K562 (cell line): ENCODE measurements at regions not wholly inside any gene's neighbourhood (a gene's known extent, or its start where the extent isn't known, plus 50 kb on each side); places are given as distances from the start of the nearest gene placed in this dataset.

ENCODE experiments used
- ATAC-seq: fragments of 200-7000 bp; cut with Tn5 transposase; 3 replicates; pipeline ENCODE4 v1.9.1; 2020; ENCODE audit warnings: moderate library complexity
- BruUV-seq: library from RNA; stranded (reverse); fragments of 400-500 nt; replicated peaks from 2 replicates; lab custom pipeline; 2021; lab: Mats Ljungman, UMichigan
- CTCF ChIA-PET: fragments of 300-600 bp; formaldehyde crosslinking; extraction: SDS; loops from one replicate; lab custom pipeline; 2021; ENCODE audit warnings: low intra/inter-chr PET ratio; lab: Yijun Ruan, JAX
- POLR2A ChIA-PET: fragments of 300-600, 350-650 bp; sonication (Branson Sonifier 250); formaldehyde crosslinking; extraction: SDS; loops from one replicate; lab custom pipeline; 2021; ENCODE audit warnings: antibody characterized with exemption, inconsistent platforms; lab: Yijun Ruan, JAX
- DNase-seq, 4 experiments: peaks; one replicate each; pipeline versions ENCODE4 v3.0.0 to v3.0.0-alpha.2; 2011 to 2018; ENCODE audit warnings: low spot score in 3 of 4, mixed read lengths in 3 of 4; ENCODE audit errors: extremely low read depth in 1 of 4
- FAIRE-seq: peaks from 2 replicates; lab custom pipeline; 2011; peaks lifted over from hg19 to GRCh38; lab: Jason Lieb, UNC
- H2AFZ ChIP-seq: 2 replicates; pipeline ENCODE4 v1.6.0; 2011; ENCODE audit warnings: low read depth, low read length, control low read depth, inconsistent platforms
- H3K27ac ChIP-seq: fragments of 200-600 bp; 3 replicates; pipeline ENCODE4 v1.8.0; 2011; ENCODE audit warnings: low read depth, mild to moderate bottlenecking, control low read depth, inconsistent platforms, low read length, moderate library complexity, mixed read lengths; ENCODE audit errors: extremely low read depth
- H3K27me3 ChIP-seq, 2 experiments: fragments of 300-600 bp in 1 of 2; 2 replicates in 1 of 2; 3 replicates in 1 of 2; pipeline versions ENCODE4 v1.6.0 to v1.8.0; 2011; ENCODE audit warnings: inconsistent platforms in 2 of 2, low read length in 2 of 2, mild to moderate bottlenecking in 1 of 2, mixed read lengths in 1 of 2, moderate library complexity in 1 of 2; ENCODE audit not compliant: control insufficient read depth in 2 of 2, insufficient read depth in 2 of 2
- H3K36me3 ChIP-seq: fragments of 300-600 bp; 3 replicates; pipeline ENCODE4 v1.8.0; 2011; ENCODE audit warnings: mild to moderate bottlenecking, low read length, inconsistent platforms; ENCODE audit not compliant: control insufficient read depth, insufficient read depth
- H3K4me1 ChIP-seq, 2 experiments: fragments of 200-600 bp in 1 of 2; replicated peaks in 1 of 2; 2 replicates in 1 of 2; 3 replicates in 1 of 2; pipeline versions ENCODE4 v1.5.1 to v1.8.0; 2011; ENCODE audit warnings: inconsistent platforms in 2 of 2, low read length in 2 of 2, mild to moderate bottlenecking in 1 of 2, mixed read lengths in 1 of 2, moderate library complexity in 1 of 2; ENCODE audit not compliant: control insufficient read depth in 2 of 2, insufficient read depth in 2 of 2
- H3K4me2 ChIP-seq: 2 replicates; pipeline ENCODE4 v1.6.1; 2011; ENCODE audit warnings: low read length, control low read depth, inconsistent platforms, mixed read lengths; ENCODE audit not compliant: insufficient read depth
- H3K4me3 ChIP-seq: fragments of 200-600 bp; sonication (generic), shearing (Covaris generic); 2 replicates; pipeline ENCODE4 v1.5.1; 2016; ENCODE audit warnings: control low read depth, inconsistent platforms
- H3K79me2 ChIP-seq: fragments of 200-600 bp; 3 replicates; pipeline ENCODE4 v1.8.0; 2011; ENCODE audit warnings: low read length, inconsistent platforms; ENCODE audit not compliant: control insufficient read depth, insufficient read depth
- H3K9ac ChIP-seq, 2 experiments: 2 replicates each; pipeline versions ENCODE4 v1.6.0 to v1.6.1; 2011; ENCODE audit warnings: low read depth in 2 of 2, low read length in 2 of 2, control low read depth in 1 of 2, inconsistent platforms in 1 of 2, mild to moderate bottlenecking in 1 of 2, mixed read lengths in 1 of 2; ENCODE audit not compliant: insufficient read depth in 1 of 2
- H3K9me1 ChIP-seq: one replicate; pipeline ENCODE4 v1.6.0; 2011; ENCODE audit warnings: inconsistent platforms, mild to moderate bottlenecking, low read length, moderate library complexity; ENCODE audit not compliant: control insufficient read depth, insufficient read depth
- H3K9me3 ChIP-seq: replicated peaks from 2 replicates; pipeline ENCODE4 v1.5.1; 2011; ENCODE audit warnings: low read depth, low read length, inconsistent platforms; ENCODE audit not compliant: control insufficient read depth, insufficient read depth
- H4K20me1 ChIP-seq: replicated peaks from 2 replicates; pipeline ENCODE4 v1.6.1; 2011; ENCODE audit warnings: low read length, inconsistent platforms, mixed read lengths; ENCODE audit not compliant: control insufficient read depth, insufficient read depth
- CCNT2 ChIP-seq: IDR thresholded peaks from 2 replicates; pipeline ENCODE4 v1.6.1; 2011; ENCODE audit warnings: borderline replicate concordance, low read depth, mild to moderate bottlenecking, moderate library complexity, mixed read lengths, low read length; ENCODE audit not compliant: insufficient read length; ENCODE audit errors: extremely low read depth
- GABPA ChIP-seq: fragments of 200-800 bp; sonication (Bioruptor generic); conservative IDR thresholded peaks from 2 replicates; pipeline ENCODE4 v1.6.1; 2016; ENCODE audit warnings: low read depth, missing genetic modification characterization, missing compliant biosample characterization
- PTTG1 ChIP-seq: fragments of 450-650 bp; IDR thresholded peaks from 2 replicates; pipeline ENCODE4 v1.6.1; 2016; ENCODE audit warnings: low read depth, mild to moderate bottlenecking, missing genetic modification characterization, missing compliant biosample characterization
- RFX7 ChIP-seq: fragments of 250-450 bp; sonication (Bioruptor Pico); IDR thresholded peaks from 2 replicates; pipeline ENCODE4 v1.5.1; 2021; ENCODE audit warnings: mild to moderate bottlenecking
- SNIP1 ChIP-seq: fragments of 450-650 bp; IDR thresholded peaks from 2 replicates; pipeline ENCODE4 v1.7.1; 2017; ENCODE audit warnings: low read depth, mild to moderate bottlenecking
- ZNF282 ChIP-seq: sonication (generic); formaldehyde crosslinking; IDR thresholded peaks from 2 replicates; pipeline ENCODE4 v1.8.1; 2023; ENCODE audit warnings: missing genetic modification reagents
- ZNF507 ChIP-seq: conservative IDR thresholded peaks from 2 replicates; pipeline ENCODE4 v1.6.1; 2017; ENCODE audit warnings: missing genetic modification characterization, missing compliant biosample characterization
- ZNF764 ChIP-seq: fragments of 250-450 bp; sonication (Bioruptor Pico); IDR thresholded peaks from 2 replicates; pipeline ENCODE4 v1.4.0; 2020; ENCODE audit warnings: low read depth, mild to moderate bottlenecking, moderate library complexity
- WGBS: fragments of 100-300 bp; shearing (Covaris generic); methylation state at CpG from one replicate; pipeline ENCODE4 v1.1.6; 2016; ENCODE audit warnings: low coverage, mixed read lengths; ENCODE audit not compliant: insufficient coverage; ENCODE audit errors: missing lambda C conversion rate; 5-methylcytosine and 5-hydroxymethylcytosine counted together
- in situ Hi-C: fragments of 300-500 bp; cut with MboI; formaldehyde crosslinking; loops from 4 replicates; pipeline ENCODE4 v1.15.0; 2018; ENCODE audit warnings: inconsistent platforms, mixed read lengths
- intact Hi-C: fragments of 100-400 bp; cut with micrococcal nuclease; formaldehyde crosslinking; loops from 2 replicates; pipeline ENCODE4 v1.14.2; 2022

- TF ChIP-seq ZNF282 (CRISPR knock-in tag) (no peak), ZNF507 (no peak), ZNF764 (CRISPR knock-in tag) (no peak), PTTG1 (tag) (no peak)
Observed at GRCh38 chr9:75601280-75601679, 289.2 kb upstream of the PCSK5 start (continued).

DNA sequence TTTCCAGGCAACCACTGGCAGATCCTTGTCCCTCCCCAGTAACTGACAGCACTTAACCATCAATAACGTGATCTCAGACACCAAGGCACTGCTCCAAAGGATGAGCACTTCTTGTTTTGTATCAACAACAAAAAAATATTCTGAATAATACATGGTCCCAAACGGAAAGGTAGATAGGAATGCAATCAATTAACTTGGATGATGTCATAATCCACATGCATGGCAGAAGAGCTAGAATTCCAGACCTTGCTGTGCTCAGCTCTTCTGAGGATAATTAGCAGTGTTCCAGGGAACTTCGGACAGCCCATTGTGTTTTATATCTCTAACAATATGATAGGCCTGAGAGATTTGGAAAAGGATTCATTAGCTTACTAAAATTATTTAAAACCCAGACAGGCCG, 288.4 kb upstream of the PCSK5 start:
- ChIA-PET POLR2A (interaction anchor here (0.6 to 0.9 kb wide), 2 partner anchors 77 to 293 kb away, joined by 3 read pairs; no protein-coding TSS in a partner anchor), CTCF (no interaction called here)
- H3K4me3 ChIP-seq, result no peak overlapping the region
- no peaks in the 10 kb centered on the region for H3K79me2 ChIP-seq
- H3K9me1 ChIP-seq, result no peaks in the 10 kb centered on the region
- H3K4me2 ChIP-seq, result no peak overlapping the region
- no peak overlapping the region for H3K27ac ChIP-seq
- intact Hi-C loops, result no loop called here
- FAIRE-seq (no peak), DNase-seq (no peak), ATAC-seq (no peak)
- no peak overlapping the region for H2AFZ ChIP-seq
- 0% methylated on average over 3 of the region's 4 CpGs for WGBS
- H3K9me3 ChIP-seq, result no peaks in the 10 kb centered on the region
- in situ Hi-C loops, result no loop called here
- no peaks in the 10 kb centered on the region for H3K4me1 ChIP-seq
- no peaks in the 10 kb centered on the region for H3K27me3 ChIP-seq
- H3K36me3 ChIP-seq, result no peaks in the 10 kb centered on the region
- no peaks in the 10 kb centered on the region for H4K20me1 ChIP-seq
- no TSS peak for BruUV-seq
- H3K9ac ChIP-seq, result no peak overlapping the region
- no peak for TF ChIP-seq RFX7 (CRISPR knock-in tag)
- no peak for TF ChIP-seq GABPA
- no peak for TF ChIP-seq CCNT2
- TF ChIP-seq SNIP1, result no peak
- TF ChIP-seq, all 486 proteins: peak for 0
